MM.1S (cell line): ENCODE measurements at regions not wholly inside any gene's neighbourhood (a gene's known extent, or its start where the extent isn't known, plus 50 kb on each side); places are given as distances from the start of the nearest gene placed in this dataset.

Experiments used
- EZH2 ChIP-seq: fragments of 300-600 bp; sonication (generic); optimal IDR thresholded peaks from 2 replicates; pipeline ENCODE3; 2017; ENCODE audit warnings: low read depth, mild to moderate bottlenecking, antibody characterized with exemption, low read length, mixed read lengths
- TF ChIP-seq, protein P1 (sequence below): fragments of 300-600 bp; sonication (generic); IDR thresholded peaks from 2 replicates; pipeline ENCODE4 v1.5.1; 2016; ENCODE audit warnings: antibody characterized with exemption, low read length, mixed read lengths

DNA sequence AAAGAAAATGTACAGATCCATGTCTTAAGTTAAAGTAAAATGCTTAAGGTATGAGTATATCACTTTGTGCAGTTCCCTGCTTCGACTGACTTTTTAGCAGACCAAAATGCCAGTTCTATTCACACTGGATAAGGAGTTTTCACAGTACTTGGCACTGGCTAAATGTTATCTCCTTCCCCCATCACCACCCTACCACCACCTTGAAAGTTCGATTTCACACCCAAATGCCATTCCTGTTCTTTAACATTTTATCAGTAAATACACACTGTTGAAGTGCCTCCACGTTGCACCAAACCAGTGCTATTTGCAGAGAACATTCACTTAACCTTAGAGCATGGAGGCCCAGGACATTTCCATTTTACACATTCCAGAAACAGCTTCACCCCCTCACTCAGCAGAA is 100.0 kb downstream of the URB2 start:
- TF ChIP-seq, protein P1, sequence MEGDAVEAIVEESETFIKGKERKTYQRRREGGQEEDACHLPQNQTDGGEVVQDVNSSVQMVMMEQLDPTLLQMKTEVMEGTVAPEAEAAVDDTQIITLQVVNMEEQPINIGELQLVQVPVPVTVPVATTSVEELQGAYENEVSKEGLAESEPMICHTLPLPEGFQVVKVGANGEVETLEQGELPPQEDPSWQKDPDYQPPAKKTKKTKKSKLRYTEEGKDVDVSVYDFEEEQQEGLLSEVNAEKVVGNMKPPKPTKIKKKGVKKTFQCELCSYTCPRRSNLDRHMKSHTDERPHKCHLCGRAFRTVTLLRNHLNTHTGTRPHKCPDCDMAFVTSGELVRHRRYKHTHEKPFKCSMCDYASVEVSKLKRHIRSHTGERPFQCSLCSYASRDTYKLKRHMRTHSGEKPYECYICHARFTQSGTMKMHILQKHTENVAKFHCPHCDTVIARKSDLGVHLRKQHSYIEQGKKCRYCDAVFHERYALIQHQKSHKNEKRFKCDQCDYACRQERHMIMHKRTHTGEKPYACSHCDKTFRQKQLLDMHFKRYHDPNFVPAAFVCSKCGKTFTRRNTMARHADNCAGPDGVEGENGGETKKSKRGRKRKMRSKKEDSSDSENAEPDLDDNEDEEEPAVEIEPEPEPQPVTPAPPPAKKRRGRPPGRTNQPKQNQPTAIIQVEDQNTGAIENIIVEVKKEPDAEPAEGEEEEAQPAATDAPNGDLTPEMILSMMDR = no peak
- no peak for TF ChIP-seq EZH2
